ENCODE measurements at regions not wholly inside any gene's neighbourhood (a gene's known extent, or its start where the extent isn't known, plus 50 kb on each side); places are given as distances from the start of the nearest gene placed in this dataset.

GRCh38 chr1:58978096-58978495 is 194.2 kb upstream of the JUN start:
- no peak for DNase-seq

- DNase-seq, result no peak
Measured at GRCh38 chr1:58979086-58979485, 195.2 kb upstream of the JUN start.

GRCh38 chr1:58979677-58980076 is 195.8 kb upstream of the JUN start:
- DNase-seq, result no peak

- DNase-seq, result no peak
Measured at GRCh38 chr1:58981392-58981791, 197.5 kb upstream of the JUN start.

- DNase-seq, result no peak
Measured at GRCh38 chr1:58982259-58982998, 198.6 kb upstream of the JUN start.

DNA sequence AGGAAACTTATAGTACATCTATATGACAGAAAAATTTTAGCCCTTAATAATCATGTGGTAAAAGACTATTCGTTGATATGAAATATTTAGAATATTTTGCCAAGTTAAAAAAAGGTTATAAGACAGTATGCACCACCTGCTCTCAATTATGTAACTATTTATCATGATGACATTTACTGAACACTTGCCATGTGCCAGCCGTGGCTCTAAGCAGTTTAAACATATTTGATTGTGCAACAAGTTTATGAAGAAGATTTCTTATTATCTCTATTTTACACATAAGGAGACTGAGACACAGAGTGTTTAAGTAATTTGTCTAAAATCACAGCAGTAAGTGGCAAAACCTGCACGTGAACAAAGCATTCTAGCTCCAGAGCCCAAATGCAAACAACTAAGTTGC is 199.3 kb upstream of the JUN start:
- no peak for DNase-seq

DNA sequence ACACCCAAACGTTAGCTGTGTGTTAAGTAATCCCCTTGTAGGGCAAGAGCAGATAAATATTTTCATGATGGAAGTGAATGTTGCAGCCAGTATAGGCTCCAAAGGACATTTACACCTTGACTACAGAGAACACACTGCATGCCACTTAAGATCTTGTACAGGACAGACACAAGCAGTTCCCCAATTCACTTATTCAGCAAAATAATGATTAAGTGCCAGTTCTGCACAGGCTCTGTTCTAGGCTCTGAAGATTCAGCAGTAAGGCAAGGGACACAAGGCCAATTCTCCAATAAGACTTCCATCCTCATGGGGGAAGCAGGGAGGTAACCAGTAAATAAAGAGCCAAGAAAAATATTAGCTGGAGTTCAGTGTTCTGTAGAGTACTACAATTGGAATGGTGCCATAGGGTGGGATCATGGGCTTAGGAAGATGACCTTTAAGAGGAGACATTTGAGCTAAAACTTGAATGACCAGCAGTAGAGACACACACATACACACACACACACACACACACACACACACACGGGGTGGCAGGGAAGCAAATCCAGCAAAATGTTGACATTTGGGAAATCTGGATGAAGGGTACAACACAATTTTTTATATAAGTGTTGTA is 199.9 kb upstream of the JUN start:
- DNase-seq, result no peak

- DNase-seq, result no peak
Measured at GRCh38 chr1:58986996-58987767, 203.3 kb upstream of the JUN start.

DNA sequence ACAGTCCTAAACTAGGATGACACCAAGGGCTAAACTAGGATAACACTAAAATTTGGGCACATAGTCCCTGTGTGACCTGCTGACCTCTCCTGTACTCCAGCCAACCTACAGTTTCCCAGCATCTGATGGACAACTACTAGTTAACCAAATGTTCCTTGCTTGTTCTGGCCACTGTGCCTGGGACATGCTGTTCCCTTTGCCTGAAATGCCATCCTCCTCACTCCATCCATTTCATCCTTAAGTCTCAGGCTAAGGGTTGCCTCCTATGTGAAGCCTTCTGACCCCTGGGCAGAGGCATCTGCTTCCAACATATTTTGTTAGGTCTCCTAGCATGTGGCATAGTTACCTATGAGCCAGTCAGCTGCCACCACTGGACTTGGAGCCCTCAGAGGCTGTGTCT is 204.9 kb upstream of the JUN start:
- DNase-seq, result no peak

GRCh38 chr1:58989845-58990244 is 206.0 kb upstream of the JUN start:
- DNase-seq, result no peak

DNA sequence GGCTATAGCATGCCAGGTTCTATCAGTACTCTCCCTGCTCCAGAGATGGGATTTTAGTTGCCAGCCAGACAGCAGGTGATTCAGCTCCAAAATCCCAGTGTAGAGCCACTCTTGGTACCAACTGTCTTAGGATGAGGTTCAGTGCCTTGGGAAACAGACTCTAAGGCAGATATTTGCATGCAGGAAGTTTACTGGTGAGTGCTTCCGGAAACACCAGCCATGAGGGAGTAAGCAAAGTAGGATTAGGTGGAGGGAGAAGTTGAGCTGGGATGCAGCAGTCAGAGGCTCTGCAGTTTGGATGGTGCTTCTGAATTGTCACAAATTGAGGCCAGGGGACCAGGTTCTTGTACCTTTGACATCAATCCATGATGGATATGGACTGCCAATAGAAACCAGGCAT is 207.5 kb upstream of the JUN start:
- no peak for DNase-seq

DNA sequence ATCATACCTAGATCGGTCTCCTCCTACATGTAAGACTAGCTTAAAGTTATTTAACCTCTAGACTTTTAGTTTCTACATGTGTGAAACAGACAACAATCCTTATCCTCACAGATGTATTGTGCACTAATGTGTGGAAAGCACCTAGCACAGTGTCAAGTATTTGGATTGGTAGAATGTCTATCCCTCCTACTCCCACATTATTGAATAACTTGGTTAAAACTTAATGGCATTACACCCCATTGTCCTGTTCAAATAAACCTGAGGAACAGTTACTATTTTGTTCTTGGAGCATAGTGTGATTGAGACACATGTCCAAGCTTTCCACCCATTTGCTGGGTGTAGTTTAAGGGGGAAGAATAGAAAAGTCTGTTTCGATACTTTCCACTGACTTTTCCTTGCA is 208.8 kb upstream of the JUN start:
- no peak for DNase-seq

DNA sequence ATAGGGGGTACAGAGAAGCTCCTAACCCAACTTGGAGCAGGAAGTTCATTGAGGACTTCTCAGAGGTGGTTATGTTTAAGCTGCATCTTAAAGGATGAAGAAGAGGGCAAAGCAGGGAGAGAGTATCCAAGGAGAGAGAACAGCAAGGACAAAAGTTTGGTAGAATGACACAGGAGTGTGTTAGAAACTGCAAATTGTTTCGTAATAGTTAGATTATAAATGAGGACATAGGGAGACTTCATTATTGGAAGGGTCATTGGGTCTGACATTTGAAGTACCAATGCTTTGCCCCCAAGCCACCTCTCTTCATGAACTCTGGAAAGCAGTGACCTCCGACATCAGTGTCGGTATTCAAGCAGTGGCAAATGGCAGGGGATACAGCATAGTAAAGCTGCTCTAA is 209.6 kb upstream of the JUN start:
- DNase-seq, result no peak

GRCh38 chr1:58994664-58995063 is 210.8 kb upstream of the JUN start:
- no peak for DNase-seq

DNA sequence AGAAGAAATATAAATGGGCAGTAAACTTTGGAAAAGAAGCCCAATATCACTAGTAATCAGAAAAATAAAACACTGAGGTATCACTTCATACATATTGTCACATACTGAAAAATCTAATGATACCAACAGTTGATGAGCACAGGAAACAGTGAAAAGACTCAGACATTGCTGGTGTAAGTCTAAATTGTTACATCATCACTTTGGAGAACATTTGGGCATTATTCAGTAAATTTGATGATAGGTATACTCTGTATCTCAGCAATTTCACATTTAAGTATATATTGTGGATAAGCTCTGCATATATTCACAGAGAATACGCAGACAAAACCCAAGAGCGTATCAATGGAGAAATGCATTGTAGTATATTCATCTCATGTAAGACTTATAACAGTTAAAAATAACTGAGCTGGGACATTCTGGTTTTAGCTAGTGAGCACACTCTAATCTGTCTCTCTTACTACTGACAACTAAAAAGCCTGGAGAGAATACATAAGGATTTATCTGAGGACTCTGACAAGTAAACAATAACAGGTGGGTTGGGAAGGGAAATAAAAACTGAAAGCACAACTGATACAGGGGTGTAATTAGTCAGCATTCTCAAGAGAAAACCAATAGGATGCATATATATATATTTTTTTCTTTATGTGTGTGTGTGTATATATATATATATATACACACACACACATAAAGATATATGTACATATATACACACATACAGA is 212.7 kb upstream of the JUN start:
- DNase-seq, result no peak

GRCh38 chr1:58997060-58997411 is 213.2 kb upstream of the JUN start:
- DNase-seq, result no peak

DNA sequence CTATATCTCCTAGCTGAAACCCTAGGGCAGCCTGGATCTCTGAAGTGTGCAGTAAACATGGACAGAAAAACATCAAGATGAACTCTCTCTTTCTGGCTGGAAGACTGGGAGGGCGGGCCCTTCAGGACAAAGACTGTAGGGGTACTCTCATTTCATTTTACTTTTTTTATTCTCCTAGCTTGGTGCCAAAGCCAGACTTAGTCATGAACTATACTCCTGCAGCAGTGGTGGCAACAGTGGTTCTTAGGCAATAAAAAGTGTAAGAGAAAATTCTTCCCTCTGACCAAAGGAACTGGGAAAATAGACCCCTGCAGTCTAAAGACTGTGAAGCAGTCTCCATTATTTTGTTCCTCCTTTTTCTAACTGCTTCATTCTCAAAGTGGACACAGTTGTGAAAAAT is 213.8 kb upstream of the JUN start:
- no peak for DNase-seq

GRCh38 chr1:58999676-59000075 is 215.8 kb upstream of the JUN start:
- DNase-seq, result no peak

- DNase-seq, result no peak
Measured at GRCh38 chr1:59004755-59005154, 220.9 kb upstream of the JUN start.

GRCh38 chr1:59005491-59006288 is 221.8 kb upstream of the JUN start:
- no peak for DNase-seq

DNA sequence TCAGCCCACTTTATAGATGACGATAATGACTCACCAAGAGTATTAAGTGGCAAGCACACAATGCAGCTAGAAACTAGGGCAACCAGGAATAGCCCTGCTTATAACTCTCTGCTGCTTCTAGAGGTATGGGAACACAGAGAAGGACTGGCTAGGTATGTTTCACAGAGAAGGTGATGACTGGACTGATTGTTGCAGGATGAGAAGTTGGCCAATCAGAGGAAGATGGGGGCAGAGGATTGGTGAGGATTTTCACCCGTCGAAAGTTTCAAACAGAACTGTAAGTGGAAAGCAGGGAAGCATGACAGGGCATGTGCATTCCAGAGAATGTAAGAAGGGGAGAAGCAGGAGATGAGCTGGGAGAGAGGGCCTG is 222.4 kb upstream of the JUN start:
- DNase-seq, result no peak

DNA sequence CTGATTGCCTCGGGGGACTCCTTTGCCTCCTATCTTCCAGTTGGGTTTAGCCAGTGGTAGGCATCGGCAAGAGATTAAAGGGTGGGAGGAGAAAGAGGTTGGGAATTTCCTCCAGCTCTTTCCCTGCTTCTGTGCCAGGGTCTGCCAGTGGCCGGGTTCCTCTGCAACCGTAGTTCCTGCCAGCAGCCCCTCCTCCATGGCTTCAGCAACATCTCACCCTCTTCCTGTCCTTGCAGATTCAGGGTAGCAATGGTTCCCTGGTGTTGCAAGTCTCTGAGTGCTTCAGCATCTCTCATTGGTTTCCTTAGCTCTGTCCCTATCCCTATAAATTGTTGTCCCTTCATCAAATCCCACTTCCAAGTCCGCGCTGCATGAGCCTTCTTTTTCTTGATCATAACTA is 223.1 kb upstream of the JUN start:
- DNase-seq, result no peak

GRCh38 chr1:59007429-59007819 is 223.6 kb upstream of the JUN start:
- DNase-seq, result no peak

Data from NK-92 treated with Interleukin-12 subunit alpha and Interleukin-12 subunit beta, amount 100 ng/mL, for 24 hours (cell line).